ENCODE measurements at regions not wholly inside any gene's neighbourhood (a gene's known extent, or its start where the extent isn't known, plus 50 kb on each side); places are given as distances from the start of the nearest gene placed in this dataset.

DNA sequence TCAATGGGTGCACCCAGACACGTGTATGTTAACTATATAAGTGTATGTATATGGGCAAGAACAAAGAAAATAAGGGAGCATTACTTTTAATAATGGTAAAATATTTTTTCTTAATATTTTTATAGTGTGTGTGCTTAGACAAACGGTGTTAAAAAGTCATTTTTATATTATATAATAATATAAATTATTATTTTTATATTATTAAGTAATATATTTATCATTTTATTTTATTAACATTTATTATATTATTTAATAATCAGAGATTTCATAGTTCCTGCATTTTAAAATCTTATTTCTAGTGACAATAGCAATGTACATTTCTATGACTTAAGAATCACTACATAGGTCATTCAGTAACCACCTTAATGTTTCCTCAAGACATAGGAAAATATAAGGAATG lies 184.4 kb downstream of the SLITRK5 start:
- Mint-ChIP-seq H3K36me3 (no peaks in the 10 kb centered on the region), H3K27ac (no peak overlapping the region), H3K4me1 (no peaks in the 10 kb centered on the region), H3K9me3 (peaks cover 3 to 4% of the 10 kb centered on the region in 2 donors), H3K27me3 (ENCODE audit: low read depth in 2 of 2) (no peaks in the 10 kb centered on the region), H3K4me3 (no peak overlapping the region)
- DNase-seq = no peak
- Histone ChIP-seq H3K36me3 (ENCODE audit: control insufficient read depth, insufficient read depth, low read length) (no peaks in the 10 kb centered on the region), H3K4me3 (ENCODE audit: low read length) (no peak overlapping the region), H3K27me3 (ENCODE audit: control insufficient read depth, insufficient read depth, low read length) (no peaks in the 10 kb centered on the region), H3K9me3 (ENCODE audit: control insufficient read depth, insufficient read depth, low read length) (no peaks in the 10 kb centered on the region), H3K4me1 (ENCODE audit: control insufficient read depth, insufficient read depth, low read length) (no peaks in the 10 kb centered on the region), H3K27ac (ENCODE audit: low read length) (no peak overlapping the region)
- intact Hi-C loops (cut with micrococcal nuclease) = no loop called here
- WGBS (ENCODE audit: insufficient coverage) = no CpG with 5 or more reads among the region's 2 CpGs
- no peak for ATAC-seq
- TF ChIP-seq, protein P1, sequence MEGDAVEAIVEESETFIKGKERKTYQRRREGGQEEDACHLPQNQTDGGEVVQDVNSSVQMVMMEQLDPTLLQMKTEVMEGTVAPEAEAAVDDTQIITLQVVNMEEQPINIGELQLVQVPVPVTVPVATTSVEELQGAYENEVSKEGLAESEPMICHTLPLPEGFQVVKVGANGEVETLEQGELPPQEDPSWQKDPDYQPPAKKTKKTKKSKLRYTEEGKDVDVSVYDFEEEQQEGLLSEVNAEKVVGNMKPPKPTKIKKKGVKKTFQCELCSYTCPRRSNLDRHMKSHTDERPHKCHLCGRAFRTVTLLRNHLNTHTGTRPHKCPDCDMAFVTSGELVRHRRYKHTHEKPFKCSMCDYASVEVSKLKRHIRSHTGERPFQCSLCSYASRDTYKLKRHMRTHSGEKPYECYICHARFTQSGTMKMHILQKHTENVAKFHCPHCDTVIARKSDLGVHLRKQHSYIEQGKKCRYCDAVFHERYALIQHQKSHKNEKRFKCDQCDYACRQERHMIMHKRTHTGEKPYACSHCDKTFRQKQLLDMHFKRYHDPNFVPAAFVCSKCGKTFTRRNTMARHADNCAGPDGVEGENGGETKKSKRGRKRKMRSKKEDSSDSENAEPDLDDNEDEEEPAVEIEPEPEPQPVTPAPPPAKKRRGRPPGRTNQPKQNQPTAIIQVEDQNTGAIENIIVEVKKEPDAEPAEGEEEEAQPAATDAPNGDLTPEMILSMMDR (IDR thresholded peaks at IDR 0.05) = no peak

GRCh38 chr13:87859261-87859660 lies 188.1 kb downstream of the SLITRK5 start:
- no peak for DNase-seq
- H3K27ac ChIP-seq (ENCODE audit: low read length) = no peak overlapping the region
- no peak overlapping the region for H3K27ac Mint-ChIP-seq

DNA sequence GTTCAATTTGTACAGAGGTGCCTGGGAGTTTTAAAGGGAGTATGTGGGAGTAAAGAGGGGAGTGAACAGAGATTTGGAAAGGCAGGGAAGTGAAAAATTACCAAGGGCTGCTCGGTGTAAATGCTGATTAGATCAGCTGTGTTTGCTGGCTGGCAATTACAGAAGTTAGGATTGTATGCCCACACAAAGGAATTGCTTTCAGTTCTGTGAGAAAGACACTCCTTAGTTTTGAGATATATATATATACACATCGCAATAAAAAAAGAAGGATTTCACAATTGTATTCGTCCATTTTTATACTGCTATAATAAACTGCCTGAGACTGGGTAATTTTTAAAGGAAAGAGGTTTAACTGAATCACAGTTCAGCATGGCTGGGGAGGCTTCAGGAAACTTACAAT lies 196.3 kb downstream of the SLITRK5 start:
- H3K36me3 ChIP-seq (ENCODE audit: control insufficient read depth, insufficient read depth, low read length) = no peaks in the 10 kb centered on the region
- H3K27me3 ChIP-seq (ENCODE audit: control insufficient read depth, insufficient read depth, low read length) = no peaks in the 10 kb centered on the region
- no peak overlapping the region for H3K4me3 Mint-ChIP-seq
- no peaks in the 10 kb centered on the region for H3K4me1 ChIP-seq (ENCODE audit: control insufficient read depth, insufficient read depth, low read length)
- no peaks in the 10 kb centered on the region for H3K9me3 ChIP-seq (ENCODE audit: control insufficient read depth, insufficient read depth, low read length)
- WGBS (ENCODE audit: insufficient coverage) = 88% methylated on average over 2 of the region's 3 CpGs
- no peak overlapping the region for H3K4me3 ChIP-seq (ENCODE audit: low read length)
- no peak overlapping the region for H3K27ac ChIP-seq (ENCODE audit: low read length)
- ATAC-seq (no peak), DNase-seq (no peak)
- peaks cover 2 to 6% of the 10 kb centered on the region in 2 donors for H3K9me3 Mint-ChIP-seq
- intact Hi-C loops (cut with micrococcal nuclease) = no loop called here
- no peaks in the 10 kb centered on the region for H3K4me1 Mint-ChIP-seq
- no peaks in the 10 kb centered on the region for H3K27me3 Mint-ChIP-seq (ENCODE audit: low read depth in 2 of 2)
- H3K36me3 Mint-ChIP-seq = no peaks in the 10 kb centered on the region
- no peak overlapping the region for H3K27ac Mint-ChIP-seq
- TF ChIP-seq, protein P1 (IDR thresholded peaks at IDR 0.05) = no peak

More at GRCh38 chr13:87859261-87859660, 188.1 kb downstream of the SLITRK5 start:
- no peaks in the 10 kb centered on the region for H3K4me1 ChIP-seq (ENCODE audit: control insufficient read depth, insufficient read depth, low read length)
- WGBS (ENCODE audit: insufficient coverage) = 100% methylated on average over 1 of the region's 4 CpGs
- H3K4me3 ChIP-seq (ENCODE audit: low read length) = no peak overlapping the region
- Mint-ChIP-seq H3K9me3 (peaks cover 0 to 3% of the 10 kb centered on the region in 2 donors), H3K36me3 (no peaks in the 10 kb centered on the region), H3K27me3 (ENCODE audit: low read depth in 2 of 2) (no peaks in the 10 kb centered on the region), H3K4me3 (no peak overlapping the region), H3K4me1 (no peaks in the 10 kb centered on the region)
- intact Hi-C loops (cut with micrococcal nuclease) = no loop called here
- TF ChIP-seq, protein P1 (IDR thresholded peaks at IDR 0.05) = no peak
- no peaks in the 10 kb centered on the region for H3K36me3 ChIP-seq (ENCODE audit: control insufficient read depth, insufficient read depth, low read length)
- H3K9me3 ChIP-seq (ENCODE audit: control insufficient read depth, insufficient read depth, low read length) = no peaks in the 10 kb centered on the region
- H3K27me3 ChIP-seq (ENCODE audit: control insufficient read depth, insufficient read depth, low read length) = no peaks in the 10 kb centered on the region
- no peak for ATAC-seq

- Histone ChIP-seq H3K27ac (ENCODE audit: low read length) (no peak overlapping the region), H3K9me3 (ENCODE audit: control insufficient read depth, insufficient read depth, low read length) (no peaks in the 10 kb centered on the region), H3K27me3 (ENCODE audit: control insufficient read depth, insufficient read depth, low read length) (no peaks in the 10 kb centered on the region), H3K4me3 (ENCODE audit: low read length) (no peak overlapping the region), H3K4me1 (ENCODE audit: control insufficient read depth, insufficient read depth, low read length) (no peaks in the 10 kb centered on the region), H3K36me3 (ENCODE audit: control insufficient read depth, insufficient read depth, low read length) (no peaks in the 10 kb centered on the region)
- Mint-ChIP-seq H3K4me1 (no peaks in the 10 kb centered on the region), H3K4me3 (no peak overlapping the region), H3K27ac (no peak overlapping the region), H3K9me3 (peaks cover 2 to 6% of the 10 kb centered on the region in 2 donors), H3K36me3 (no peaks in the 10 kb centered on the region), H3K27me3 (ENCODE audit: low read depth in 2 of 2) (no peaks in the 10 kb centered on the region)
- ATAC-seq = no peak
- intact Hi-C loops (cut with micrococcal nuclease) = no loop called here
- DNase-seq = no peak
- TF ChIP-seq, protein P1 (IDR thresholded peaks at IDR 0.05) = no peak
- WGBS (ENCODE audit: insufficient coverage) = 79% methylated on average over 2 of the region's 2 CpGs
Observed at GRCh38 chr13:87868731-87869130, 197.6 kb downstream of the SLITRK5 start.
